ENCODE measurements at regions not wholly inside any gene's neighbourhood (a gene's known extent, or its start where the extent isn't known, plus 50 kb on each side); places are given as distances from the start of the nearest gene placed in this dataset.

DNA sequence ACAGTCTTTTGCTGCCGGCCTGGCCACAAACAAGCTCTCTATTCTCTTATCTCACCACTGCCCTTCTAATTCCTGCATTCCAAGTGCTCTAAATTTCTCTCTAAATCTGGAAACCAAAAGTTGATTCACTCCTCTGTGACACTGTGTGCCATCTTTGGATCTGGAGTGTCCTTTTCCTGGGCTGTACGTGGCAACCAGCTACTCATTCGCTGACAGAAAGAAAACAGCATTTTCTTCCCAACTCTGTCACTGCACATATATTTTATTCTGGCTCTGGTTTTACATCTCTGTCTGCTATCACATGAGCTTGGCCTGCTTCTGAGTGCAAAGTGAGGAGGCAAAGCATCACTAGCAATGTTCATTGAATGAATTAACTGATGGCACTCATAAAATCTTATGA is 397.2 kb upstream of the MAP3K7 start:
- H3K36me3 ChIP-seq, result no peaks in the 10 kb centered on the region
- H3K4me3 ChIP-seq, result no peak overlapping the region
- H3K27ac ChIP-seq, result no peak overlapping the region
- H3K4me1 ChIP-seq, result no peaks in the 10 kb centered on the region
- no peak for TF ChIP-seq POLR2AphosphoS5 (IDR thresholded peaks at IDR 0.05)
- TF ChIP-seq, protein P1, sequence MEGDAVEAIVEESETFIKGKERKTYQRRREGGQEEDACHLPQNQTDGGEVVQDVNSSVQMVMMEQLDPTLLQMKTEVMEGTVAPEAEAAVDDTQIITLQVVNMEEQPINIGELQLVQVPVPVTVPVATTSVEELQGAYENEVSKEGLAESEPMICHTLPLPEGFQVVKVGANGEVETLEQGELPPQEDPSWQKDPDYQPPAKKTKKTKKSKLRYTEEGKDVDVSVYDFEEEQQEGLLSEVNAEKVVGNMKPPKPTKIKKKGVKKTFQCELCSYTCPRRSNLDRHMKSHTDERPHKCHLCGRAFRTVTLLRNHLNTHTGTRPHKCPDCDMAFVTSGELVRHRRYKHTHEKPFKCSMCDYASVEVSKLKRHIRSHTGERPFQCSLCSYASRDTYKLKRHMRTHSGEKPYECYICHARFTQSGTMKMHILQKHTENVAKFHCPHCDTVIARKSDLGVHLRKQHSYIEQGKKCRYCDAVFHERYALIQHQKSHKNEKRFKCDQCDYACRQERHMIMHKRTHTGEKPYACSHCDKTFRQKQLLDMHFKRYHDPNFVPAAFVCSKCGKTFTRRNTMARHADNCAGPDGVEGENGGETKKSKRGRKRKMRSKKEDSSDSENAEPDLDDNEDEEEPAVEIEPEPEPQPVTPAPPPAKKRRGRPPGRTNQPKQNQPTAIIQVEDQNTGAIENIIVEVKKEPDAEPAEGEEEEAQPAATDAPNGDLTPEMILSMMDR (IDR thresholded peaks at IDR 0.05), result no peak
- no peak for TF ChIP-seq POLR2A (IDR thresholded peaks at IDR 0.05)
- DNase-seq (ENCODE audit: low spot score in 2 of 2), result no peak
- H3K27me3 ChIP-seq, result no peaks in the 10 kb centered on the region
- intact Hi-C loops (cut with DNase I; ENCODE audit: low total_unique reads), result no loop called here
- no peaks in the 10 kb centered on the region for H3K9me3 ChIP-seq

DNA sequence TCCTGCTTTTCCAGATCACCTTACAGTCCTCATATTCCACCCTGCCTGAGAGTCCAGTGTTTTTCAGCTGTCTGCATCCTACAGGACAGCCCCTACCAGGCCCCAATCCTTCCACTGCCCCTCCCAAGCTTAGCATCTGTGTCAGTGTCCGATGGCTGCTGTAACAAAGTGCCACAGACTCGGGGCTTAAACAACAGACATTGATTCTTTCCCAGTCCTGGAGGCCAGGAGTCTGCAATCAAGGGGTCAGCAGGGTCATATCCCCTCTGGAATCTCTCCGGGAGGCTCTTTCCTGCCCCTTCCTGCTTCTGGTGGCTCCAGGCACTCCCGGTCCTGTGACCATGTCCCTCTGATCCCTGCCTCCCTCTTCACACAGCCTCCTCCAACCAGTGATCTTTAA is 396.6 kb upstream of the MAP3K7 start:
- Histone ChIP-seq H3K27ac (no peak overlapping the region), H3K36me3 (no peaks in the 10 kb centered on the region), H3K4me3 (no peak overlapping the region), H3K9me3 (no peaks in the 10 kb centered on the region), H3K4me1 (no peaks in the 10 kb centered on the region), H3K27me3 (no peaks in the 10 kb centered on the region)
- DNase-seq (ENCODE audit: low spot score in 2 of 2), result no peak
- no peak for TF ChIP-seq POLR2A (IDR thresholded peaks at IDR 0.05)
- TF ChIP-seq POLR2AphosphoS5 (IDR thresholded peaks at IDR 0.05), result no peak
- TF ChIP-seq, protein P1 (IDR thresholded peaks at IDR 0.05), result no peak
- intact Hi-C loops (cut with DNase I; ENCODE audit: low total_unique reads), result no loop called here

DNA sequence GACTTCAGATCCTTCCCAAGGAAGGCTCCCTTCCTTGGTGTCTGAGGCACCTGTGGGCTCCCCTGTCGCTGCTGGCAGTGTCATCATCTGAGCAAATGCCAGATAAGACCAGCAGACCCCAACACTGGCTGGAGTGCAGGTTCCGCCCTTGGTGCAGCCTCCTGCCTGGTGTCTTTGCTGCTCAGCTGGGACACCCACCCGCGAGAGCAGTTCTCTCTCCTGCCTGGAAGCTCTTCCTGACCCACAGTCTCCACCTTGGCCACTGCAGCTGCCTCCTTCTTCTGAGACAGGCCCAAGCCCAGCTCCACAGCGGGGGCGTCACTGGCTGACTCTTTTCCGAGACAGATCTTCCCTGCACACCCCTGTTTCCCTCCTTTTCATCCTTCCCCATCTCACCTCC is 395.7 kb upstream of the MAP3K7 start:
- TF ChIP-seq POLR2A (IDR thresholded peaks at IDR 0.05) (no peak), POLR2AphosphoS5 (IDR thresholded peaks at IDR 0.05) (no peak)
- TF ChIP-seq, protein P1 (IDR thresholded peaks at IDR 0.05), result no peak
- Histone ChIP-seq H3K9me3 (no peaks in the 10 kb centered on the region), H3K4me1 (no peaks in the 10 kb centered on the region), H3K27ac (no peak overlapping the region), H3K4me3 (no peak overlapping the region), H3K27me3 (no peaks in the 10 kb centered on the region), H3K36me3 (no peaks in the 10 kb centered on the region)
- intact Hi-C loops (cut with DNase I; ENCODE audit: low total_unique reads), result no loop called here
- DNase-seq (ENCODE audit: low spot score in 2 of 2), result no peak

GRCh38 chr6:90982051-90982450 is 395.2 kb upstream of the MAP3K7 start:
- no peaks in the 10 kb centered on the region for H3K27me3 ChIP-seq
- no peaks in the 10 kb centered on the region for H3K36me3 ChIP-seq
- intact Hi-C loops (cut with DNase I; ENCODE audit: low total_unique reads), result no loop called here
- H3K4me1 ChIP-seq, result no peaks in the 10 kb centered on the region
- H3K9me3 ChIP-seq, result no peaks in the 10 kb centered on the region
- DNase-seq (ENCODE audit: low spot score in 2 of 2), result no peak
- H3K4me3 ChIP-seq, result no peak overlapping the region
- no peak overlapping the region for H3K27ac ChIP-seq
- TF ChIP-seq, protein P1 (IDR thresholded peaks at IDR 0.05), result no peak

GRCh38 chr6:90978046-90978445 is 391.2 kb upstream of the MAP3K7 start:
- intact Hi-C loops (cut with DNase I; ENCODE audit: low total_unique reads), result no loop called here
- Histone ChIP-seq H3K9me3 (no peaks in the 10 kb centered on the region), H3K36me3 (no peaks in the 10 kb centered on the region), H3K27me3 (no peaks in the 10 kb centered on the region), H3K4me1 (no peaks in the 10 kb centered on the region), H3K4me3 (no peak overlapping the region), H3K27ac (no peak overlapping the region)
- DNase-seq (ENCODE audit: low spot score in 2 of 2), result no peak
- TF ChIP-seq, protein P1 (IDR thresholded peaks at IDR 0.05), result no peak
- no peak for TF ChIP-seq POLR2A (IDR thresholded peaks at IDR 0.05)
- no peak for TF ChIP-seq POLR2AphosphoS5 (IDR thresholded peaks at IDR 0.05)

Measured in breast epithelium (tissue), 4 donors.